ENCODE measurements at regions not wholly inside any gene's neighbourhood (a gene's known extent, or its start where the extent isn't known, plus 50 kb on each side); places are given as distances from the start of the nearest gene placed in this dataset.
"Not testable (repeated sequence)": the region's sequence is repeated elsewhere in the genome, so short reads cannot be mapped to it uniquely, and the experiment has no call there.

DNA sequence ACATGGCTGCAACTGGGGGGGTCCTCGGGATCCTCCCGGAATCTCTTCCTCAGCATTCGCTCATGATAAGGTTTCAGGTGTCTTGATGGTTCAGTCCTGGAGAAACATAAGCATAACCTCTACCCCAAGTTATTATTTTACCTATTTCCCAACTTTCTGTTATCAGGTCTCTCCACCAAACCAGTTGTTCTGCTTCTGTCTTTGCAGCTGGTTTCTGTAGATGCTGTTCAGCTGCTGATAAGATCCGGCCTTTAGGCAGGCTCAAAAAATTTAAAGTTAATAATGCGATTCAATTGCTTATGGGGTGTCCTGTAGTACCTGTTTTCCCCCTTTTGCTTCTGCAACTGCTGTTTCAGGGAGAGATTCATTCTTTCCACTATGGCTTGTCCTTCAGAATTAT lies 55.6 kb upstream of the LPCAT1 start:
- DNase-seq, result not testable (repeated sequence)

DNA sequence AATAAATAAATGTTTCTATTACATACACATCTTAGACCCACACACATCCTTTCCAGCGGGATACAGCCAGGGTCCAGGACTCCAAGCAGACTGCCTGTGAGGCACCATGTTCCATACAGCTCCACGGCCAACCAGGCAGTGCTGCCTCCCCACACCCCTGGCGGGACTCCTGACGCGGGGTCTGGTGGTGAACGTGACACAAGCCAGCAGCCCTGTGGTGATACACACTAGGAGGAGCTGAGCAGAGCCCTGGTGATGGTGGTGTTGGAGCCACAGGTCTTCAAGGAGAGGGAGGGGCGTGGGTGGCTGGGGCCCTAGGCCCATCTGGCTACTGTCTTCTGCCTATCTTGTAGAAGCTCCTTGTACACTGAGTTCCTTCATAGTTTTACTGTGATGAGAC lies 53.1 kb upstream of the LPCAT1 start:
- not testable (repeated sequence) for DNase-seq

DNA sequence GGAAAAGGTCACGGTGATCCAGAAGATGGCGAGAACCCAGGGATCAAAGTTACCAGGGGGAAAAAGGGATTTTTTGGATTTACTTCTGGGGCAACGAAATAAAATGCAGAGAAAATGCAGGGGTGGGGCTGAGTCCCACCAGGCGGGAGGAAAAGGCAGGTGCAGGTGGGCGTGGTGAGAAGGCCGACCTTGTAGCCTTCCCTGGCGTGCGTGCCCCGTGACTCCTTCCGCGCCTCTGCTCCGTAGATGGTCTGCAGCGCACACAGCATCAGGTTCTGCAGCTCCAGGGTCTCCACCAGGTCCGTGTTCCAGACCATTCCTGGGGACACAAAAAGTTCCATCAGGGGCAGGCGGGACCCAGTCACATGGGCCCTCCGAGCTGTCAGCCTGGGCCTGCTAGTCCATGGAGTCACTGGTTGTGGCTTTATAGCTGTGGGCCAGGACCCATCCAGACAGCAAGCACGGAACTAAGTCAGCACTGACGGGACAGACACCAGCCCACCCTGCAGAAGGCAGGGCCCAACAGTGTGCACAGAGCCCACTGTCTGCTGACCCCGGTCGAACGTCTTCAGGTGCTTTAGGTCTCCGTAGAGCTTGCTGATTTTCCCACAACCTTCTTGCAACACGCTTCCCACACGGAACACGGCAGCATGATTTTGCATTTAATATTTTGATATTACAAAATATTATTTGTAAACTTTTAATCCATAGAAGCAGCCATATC lies 52.4 kb upstream of the LPCAT1 start:
- DNase-seq, result not testable (repeated sequence)

DNA sequence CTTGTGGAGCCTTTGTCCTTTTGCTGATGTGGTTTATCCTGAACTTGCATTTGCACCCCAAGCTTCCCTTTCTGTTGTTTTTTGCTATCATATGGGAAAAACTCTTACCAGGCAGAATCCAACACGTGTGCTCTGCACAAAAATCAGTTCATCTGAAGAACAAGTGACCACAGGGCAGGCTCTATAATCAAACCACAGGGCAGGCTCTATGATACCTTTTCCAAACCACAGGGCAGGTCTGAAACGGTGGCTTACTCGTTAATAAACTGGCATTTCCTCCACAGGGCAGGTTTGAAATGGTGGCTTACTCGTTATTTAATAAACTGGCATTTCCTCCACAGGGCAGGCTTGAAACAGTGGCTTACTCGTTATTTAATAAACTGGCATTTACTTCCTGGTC lies 51.7 kb upstream of the LPCAT1 start:
- DNase-seq, result not testable (repeated sequence)

DNA sequence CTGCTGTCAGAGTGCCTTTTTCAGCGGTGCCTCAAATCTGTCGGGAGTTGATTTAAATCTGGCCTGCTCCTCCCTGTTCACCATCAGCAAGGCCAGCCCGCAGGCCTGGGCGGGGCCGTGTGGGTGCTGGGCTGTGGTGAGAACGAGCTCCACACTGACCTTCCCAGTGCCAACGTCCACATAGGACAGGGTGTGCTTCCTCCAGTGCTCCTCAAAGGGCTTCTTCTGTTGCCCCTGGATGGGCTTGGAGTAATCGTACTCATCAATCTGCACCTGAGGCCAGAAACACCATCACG lies 50.2 kb upstream of the LPCAT1 start:
- DNase-seq, result not testable (repeated sequence)

DNA sequence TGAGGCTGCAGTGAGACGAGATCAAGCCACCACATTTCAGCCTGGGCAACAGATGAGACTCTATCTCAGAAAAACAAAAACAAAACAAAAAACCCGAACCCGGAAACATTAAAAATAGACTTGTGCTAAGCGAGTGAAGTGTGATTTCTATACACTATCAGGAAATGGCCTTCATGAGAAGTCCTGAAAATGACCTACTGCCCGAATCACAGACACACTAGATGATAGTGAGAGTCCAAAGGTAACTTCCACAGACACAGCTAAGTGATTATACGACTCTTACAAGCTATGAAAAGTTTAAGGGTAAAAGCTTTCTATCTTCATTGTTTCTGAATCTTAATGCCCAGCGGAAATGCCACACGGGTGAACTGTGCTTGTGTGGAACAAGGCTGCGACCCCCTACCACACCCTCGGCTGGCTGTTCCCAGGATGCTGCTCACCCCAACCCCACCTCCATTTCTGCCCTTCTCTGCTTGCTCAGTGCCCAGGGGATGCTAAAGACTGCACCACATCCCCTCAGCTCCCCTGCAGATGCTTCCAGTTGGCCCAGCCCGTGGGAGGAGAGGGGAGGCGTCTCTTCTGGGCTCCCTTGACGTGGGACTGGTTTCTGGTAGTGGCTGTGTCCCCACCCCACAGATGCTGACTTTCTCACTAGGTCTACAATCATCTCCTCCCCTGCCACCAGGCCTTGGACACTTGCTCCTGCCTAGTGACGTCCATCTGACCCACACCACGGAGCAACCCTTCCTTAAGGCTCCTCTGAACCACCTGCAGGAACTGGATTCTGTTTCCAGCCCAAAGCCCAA lies 49.7 kb upstream of the LPCAT1 start:
- DNase-seq, result not testable (repeated sequence)
